ENCODE measurements at regions not wholly inside any gene's neighbourhood (a gene's known extent, or its start where the extent isn't known, plus 50 kb on each side); places are given as distances from the start of the nearest gene placed in this dataset.

DNA sequence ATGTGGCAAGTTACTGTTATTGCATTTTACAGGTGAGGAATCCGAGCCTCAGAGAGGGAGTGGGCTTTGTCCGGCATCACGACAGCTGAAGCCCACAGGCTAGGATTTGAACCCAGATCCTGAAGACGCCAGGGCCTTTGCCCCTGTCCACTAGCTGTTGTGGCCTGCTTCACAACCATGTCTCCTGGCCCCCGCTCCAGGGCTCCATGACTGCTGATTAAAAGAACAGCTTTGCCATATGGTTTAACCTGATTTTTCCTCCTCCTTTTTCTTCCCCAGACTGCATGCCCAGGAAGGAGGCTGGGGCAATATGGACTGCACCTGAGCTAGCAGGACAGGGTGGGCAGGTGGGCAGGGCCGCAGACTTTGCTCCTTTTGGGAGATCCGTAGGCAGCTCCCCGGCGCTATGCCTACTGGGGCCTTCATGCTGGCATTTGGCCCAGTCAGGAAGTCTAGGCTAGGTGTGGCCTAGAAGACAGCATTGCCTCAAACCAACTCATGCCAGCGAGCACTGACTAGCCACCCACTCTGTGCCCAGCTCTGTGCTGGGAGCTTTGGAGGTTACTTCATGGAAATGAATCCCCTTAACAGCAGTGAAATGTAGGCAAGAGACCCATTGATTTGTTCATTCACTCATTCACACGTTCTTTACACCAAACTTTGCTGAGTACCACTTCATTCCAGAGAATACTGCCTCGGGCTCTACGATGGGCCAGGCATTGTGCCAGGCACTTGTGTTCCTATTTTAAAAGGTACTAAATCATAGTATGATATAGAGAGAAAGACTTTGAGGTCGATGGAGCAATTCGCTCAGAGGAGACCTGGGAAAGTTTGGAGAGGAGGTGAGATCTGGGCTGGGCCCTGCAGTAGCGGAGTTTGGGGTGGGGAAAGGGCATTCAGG lies 94.3 kb upstream of the CPEB4 start:
- H3K9me1 ChIP-seq (ENCODE audit: control insufficient read depth, insufficient read depth, low read length), result no peaks in the 10 kb centered on the region
- TF ChIP-seq JUNB (CRISPR knock-in tag; conservative IDR thresholded peaks at IDR 0.05) (no peak), MYBL2 (IDR thresholded peaks at IDR 0.05; ENCODE audit: low read depth) (no peak), MYBL2 (CRISPR knock-in tag; IDR thresholded peaks at IDR 0.05; ENCODE audit: borderline replicate concordance) (no peak), ZNF146 (CRISPR knock-in tag; IDR thresholded peaks at IDR 0.05; ENCODE audit: unreplicated experiment) (no peak), POLR2B (IDR thresholded peaks at IDR 0.05; ENCODE audit: low read depth, partially characterized antibody) (no peak), SAP30 (IDR thresholded peaks at IDR 0.05; ENCODE audit: borderline replicate concordance, insufficient read depth, low read depth, low read length, poor library complexity, severe bottlenecking) (no peak), KDM2B (CRISPR knock-in tag; IDR thresholded peaks at IDR 0.05) (no peak), DMBX1 (CRISPR knock-in tag; IDR thresholded peaks at IDR 0.05; ENCODE audit: borderline replicate concordance) (no peak), ZNF3 (CRISPR knock-in tag; IDR thresholded peaks at IDR 0.05) (no peak), KAT2B (IDR thresholded peaks at IDR 0.05; ENCODE audit: low read depth, low read length) (no peak)
- TF ChIP-seq, protein P1, sequence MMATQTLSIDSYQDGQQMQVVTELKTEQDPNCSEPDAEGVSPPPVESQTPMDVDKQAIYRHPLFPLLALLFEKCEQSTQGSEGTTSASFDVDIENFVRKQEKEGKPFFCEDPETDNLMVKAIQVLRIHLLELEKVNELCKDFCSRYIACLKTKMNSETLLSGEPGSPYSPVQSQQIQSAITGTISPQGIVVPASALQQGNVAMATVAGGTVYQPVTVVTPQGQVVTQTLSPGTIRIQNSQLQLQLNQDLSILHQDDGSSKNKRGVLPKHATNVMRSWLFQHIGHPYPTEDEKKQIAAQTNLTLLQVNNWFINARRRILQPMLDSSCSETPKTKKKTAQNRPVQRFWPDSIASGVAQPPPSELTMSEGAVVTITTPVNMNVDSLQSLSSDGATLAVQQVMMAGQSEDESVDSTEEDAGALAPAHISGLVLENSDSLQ (IDR thresholded peaks at IDR 0.05), result no peak
- TF ChIP-seq, protein P2, sequence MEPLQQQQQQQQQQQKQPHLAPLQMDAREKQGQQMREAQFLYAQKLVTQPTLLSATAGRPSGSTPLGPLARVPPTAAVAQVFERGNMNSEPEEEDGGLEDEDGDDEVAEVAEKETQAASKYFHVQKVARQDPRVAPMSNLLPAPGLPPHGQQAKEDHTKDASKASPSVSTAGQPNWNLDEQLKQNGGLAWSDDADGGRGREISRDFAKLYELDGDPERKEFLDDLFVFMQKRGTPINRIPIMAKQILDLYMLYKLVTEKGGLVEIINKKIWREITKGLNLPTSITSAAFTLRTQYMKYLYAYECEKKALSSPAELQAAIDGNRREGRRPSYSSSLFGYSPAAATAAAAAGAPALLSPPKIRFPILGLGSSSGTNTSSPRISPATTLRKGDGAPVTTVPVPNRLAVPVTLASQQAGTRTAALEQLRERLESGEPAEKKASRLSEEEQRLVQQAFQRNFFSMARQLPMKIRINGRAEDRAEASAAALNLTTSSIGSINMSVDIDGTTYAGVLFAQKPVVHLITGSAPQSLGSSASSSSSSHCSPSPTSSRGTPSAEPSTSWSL (CRISPR knock-in tag; IDR thresholded peaks at IDR 0.05; ENCODE audit: borderline replicate concordance), result no peak
- H3K4me2 ChIP-seq (ENCODE audit: insufficient read depth, low read length), result no peak overlapping the region
- BruUV-seq (replicated peaks), result no TSS peak
- H3K27me3 ChIP-seq (ENCODE audit: control insufficient read depth in 2 of 2, insufficient read depth in 2 of 2, low read length in 2 of 2), result no peaks in the 10 kb centered on the region
- no peak overlapping the region for H3K27ac ChIP-seq (ENCODE audit: extremely low read depth, low read depth, low read length)
- no peaks in the 10 kb centered on the region for H4K20me1 ChIP-seq (replicated peaks; ENCODE audit: control insufficient read depth, insufficient read depth, low read length)
- no peak for DNase-seq (ENCODE audit: extremely low read depth in 1 of 4, low spot score in 3 of 4)
- 72% methylated on average over 14 of the region's 16 CpGs for WGBS (ENCODE audit: insufficient coverage, low coverage, missing lambda C conversion rate)
- ATAC-seq, result no peak
- H3K9me3 ChIP-seq (replicated peaks; ENCODE audit: control insufficient read depth, insufficient read depth, low read depth, low read length), result no peaks in the 10 kb centered on the region
- peaks cover 13% of the 10 kb centered on the region in 2 experiments; a peak in 4 of 5 replicates for H3K4me1 ChIP-seq (replicated peaks in 1 of 2; ENCODE audit: control insufficient read depth in 2 of 2, insufficient read depth in 2 of 2, low read length in 2 of 2)
- in situ Hi-C loops (cut with MboI) (no loop called here), intact Hi-C loops (cut with micrococcal nuclease) (no loop called here)
- ChIA-PET CTCF (ENCODE audit: low intra/inter-chr PET ratio) (no interaction called here), POLR2A (interaction anchor here (0.6 to 0.9 kb wide), 2 partner anchors 9 to 25 kb away, joined by 3 read pairs; no protein-coding TSS in a partner anchor)
- no peak overlapping the region for H3K9ac ChIP-seq (ENCODE audit: insufficient read depth in 1 of 2, low read depth in 2 of 2, low read length in 2 of 2)
- no peak overlapping the region for H2AFZ ChIP-seq (ENCODE audit: low read depth, low read length)
- no peaks in the 10 kb centered on the region for H3K79me2 ChIP-seq (ENCODE audit: control insufficient read depth, insufficient read depth, low read length)
- no peaks in the 10 kb centered on the region for H3K36me3 ChIP-seq (ENCODE audit: control insufficient read depth, insufficient read depth, low read length)
- FAIRE-seq, result no peak
- no peak overlapping the region for H3K4me3 ChIP-seq

All from K562 (cell line).